GM19455 (cell line): ENCODE measurements at regions not wholly inside any gene's neighbourhood (a gene's known extent, or its start where the extent isn't known, plus 50 kb on each side); places are given as distances from the start of the nearest gene placed in this dataset.

Source experiments
- ATAC-seq: cut with Tn5 transposase; IDR thresholded peaks from one replicate; pipeline ENCODE4 v1.9.1; 2021; ENCODE audit not compliant: unreplicated experiment

DNA sequence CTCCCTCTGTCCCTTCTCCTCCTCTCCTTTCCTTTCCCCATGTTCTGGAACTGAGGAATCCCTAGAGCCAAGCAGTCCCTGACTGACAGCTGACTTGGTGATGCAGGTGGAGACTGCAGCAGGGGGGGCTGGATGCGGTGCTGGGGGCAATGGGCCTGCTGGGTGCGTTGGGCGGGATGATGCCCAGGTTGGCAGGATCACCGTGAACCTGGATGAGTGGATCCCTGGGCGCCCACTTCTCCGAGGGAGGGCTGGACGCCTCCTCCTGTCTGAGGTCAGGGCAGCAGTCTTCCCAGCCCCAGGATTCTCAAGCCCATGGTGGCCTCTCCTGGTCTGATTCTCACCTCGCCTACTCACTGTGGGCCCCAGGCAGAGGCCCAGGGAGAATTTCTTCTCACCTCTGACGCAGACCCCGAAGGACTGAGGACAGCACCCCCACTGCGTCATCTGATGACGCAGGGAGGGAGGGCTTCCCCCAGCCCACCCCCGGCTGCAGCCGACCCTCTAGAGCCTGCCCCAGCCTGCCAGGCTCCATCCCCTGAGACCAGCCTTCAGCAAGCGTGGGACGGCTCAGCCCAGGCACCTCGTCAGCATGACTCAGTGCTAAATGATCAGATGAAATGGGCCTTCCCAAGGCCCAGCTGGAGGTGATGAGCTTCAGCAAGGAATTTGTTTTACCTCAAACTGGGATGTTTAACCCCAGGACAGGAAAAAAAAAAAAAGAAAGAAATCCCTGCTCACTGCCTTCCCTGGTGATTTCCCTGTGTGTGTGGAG is 188.0 kb upstream of the TNRC6C start:
- no peak for ATAC-seq

DNA sequence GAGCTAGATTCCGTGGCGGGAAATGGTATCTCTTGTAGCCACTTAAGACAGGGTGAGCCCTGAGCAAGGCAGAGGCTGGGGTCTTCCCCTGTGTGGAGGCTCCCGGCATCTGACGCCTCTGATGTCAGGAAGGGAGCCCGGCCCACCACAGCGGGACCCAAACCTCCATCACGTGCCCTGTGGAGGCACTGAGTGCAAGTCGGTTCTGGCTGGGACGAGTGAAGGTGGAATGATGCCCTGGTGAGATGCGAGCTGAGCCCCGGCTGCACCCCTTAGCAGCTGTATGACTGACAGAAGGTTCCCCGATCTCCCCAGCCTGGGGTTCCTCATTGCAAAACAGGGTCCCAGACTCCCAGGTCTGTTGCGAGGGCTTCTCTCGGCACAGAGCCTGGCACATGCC is 187.4 kb upstream of the TNRC6C start:
- no peak for ATAC-seq

GRCh38 chr17:77771587-77771986 is 186.9 kb upstream of the TNRC6C start:
- ATAC-seq = no peak

- ATAC-seq = no peak
These were observed 186.5 kb upstream of the TNRC6C start for GRCh38 chr17:77771998-77772397.

DNA sequence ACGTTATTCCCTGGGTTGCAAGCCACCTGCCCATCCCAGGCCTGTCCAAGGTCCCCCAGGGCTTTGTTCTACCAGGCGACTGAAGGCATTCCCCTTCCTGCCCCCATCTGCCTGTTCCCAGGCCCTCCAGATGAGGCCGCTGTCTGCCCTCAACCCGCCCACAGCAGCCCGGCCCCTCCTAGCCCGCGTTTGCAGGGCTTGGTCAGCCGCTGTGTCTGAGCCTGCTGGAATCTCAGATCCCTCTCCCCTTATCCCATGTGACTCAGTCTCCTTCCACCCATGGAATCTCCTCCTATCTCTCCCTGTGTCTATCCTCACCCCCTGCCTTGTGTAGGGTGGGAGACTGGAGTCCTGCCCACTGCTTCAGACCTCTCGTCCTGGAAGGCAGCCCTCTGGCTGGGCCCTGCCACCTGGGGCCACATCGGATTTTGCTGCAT is 186.0 kb upstream of the TNRC6C start:
- no peak for ATAC-seq

DNA sequence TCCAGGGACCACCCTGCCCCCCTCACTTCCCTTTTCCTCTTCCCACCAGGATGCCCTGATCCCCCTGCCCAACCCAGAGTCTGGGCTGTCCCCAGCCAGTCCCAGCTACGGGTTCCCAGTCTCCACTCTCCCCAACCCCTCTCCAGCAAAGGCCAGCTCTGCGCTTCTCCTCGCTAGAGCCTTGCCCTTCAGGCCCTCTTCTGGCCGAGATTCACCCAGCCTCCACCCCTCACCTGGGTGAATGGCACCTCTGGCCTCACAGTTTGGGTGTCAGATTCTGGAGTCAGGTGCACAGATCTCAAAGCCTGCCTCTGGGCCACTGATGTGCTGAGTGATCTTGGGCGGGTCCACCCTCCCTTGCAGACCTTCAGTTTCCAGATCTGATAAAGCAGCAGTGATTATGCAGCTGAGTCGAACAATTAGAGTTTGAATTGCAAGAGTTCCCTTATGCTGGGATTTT is 185.6 kb upstream of the TNRC6C start:
- ATAC-seq = no peak

- ATAC-seq = no peak
These were observed 184.3 kb upstream of the TNRC6C start for GRCh38 chr17:77774182-77774581.

GRCh38 chr17:77778636-77779489 is 179.6 kb upstream of the TNRC6C start:
- ATAC-seq = no peak

DNA sequence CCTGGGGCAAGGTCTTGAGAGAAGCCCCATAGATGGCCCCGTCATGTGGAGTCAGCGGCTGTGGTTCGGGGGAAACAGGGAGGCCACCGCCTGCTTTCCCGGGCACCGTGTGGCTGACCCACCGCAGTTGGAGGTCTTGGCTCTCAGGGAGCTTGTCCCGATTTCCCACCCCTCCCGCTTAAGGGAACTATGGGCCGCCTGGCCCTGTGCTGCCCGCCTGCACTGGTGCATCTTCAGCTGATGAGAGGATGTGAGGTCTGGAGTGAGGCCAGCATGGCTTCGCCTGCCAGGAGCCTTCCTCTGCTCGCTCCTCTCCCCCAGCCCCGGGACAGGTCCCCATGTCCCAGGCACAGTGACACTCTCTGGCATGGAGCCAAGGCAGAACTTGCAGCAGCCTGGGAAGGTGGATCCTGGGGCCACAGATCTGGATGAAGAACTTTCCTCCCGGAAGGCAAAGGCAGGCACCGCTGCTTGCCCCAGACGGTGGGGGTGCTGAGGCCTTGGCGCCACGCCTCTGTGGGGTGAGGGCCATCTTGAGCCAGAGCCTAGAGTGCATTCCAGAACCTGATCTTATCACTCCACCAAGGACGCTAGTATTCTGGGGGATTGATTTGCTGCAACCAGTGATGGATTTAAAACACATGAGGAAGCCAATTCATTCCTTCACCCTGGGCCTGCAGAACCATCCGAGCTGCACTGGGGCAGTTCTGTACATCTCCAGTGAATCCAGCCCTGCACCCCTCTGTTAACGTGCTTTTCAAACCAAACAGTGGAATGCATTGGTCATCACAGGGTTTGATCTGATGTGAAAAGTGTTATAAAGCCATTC is 178.6 kb upstream of the TNRC6C start:
- ATAC-seq = no peak

- ATAC-seq = no peak
These were observed 177.0 kb upstream of the TNRC6C start for GRCh38 chr17:77781536-77781935.

DNA sequence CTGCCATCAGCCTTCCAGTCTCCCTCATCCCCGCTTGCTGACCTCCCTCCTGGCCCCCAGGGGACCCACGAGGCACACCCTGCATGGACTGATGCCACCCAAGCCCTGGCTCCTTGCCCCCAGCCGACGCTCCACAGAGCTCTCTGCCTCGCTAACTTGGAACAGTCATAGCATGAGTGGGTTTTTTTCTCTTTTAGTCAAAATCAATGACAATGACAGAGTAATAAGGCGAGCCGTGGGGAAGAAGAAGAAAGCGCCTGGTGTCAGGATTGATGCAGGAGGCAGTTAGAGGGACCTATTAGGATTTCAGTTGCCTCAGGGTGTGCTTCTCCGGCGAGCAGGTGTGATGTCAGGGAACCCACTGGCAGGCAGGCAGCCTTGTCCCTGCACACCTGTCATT is 176.3 kb upstream of the TNRC6C start:
- ATAC-seq = no peak

GRCh38 chr17:77782611-77783010 is 175.9 kb upstream of the TNRC6C start:
- ATAC-seq = no peak

GRCh38 chr17:77783991-77784820 is 174.3 kb upstream of the TNRC6C start:
- ATAC-seq = no peak

- ATAC-seq = no peak
These were observed 173.1 kb upstream of the TNRC6C start for GRCh38 chr17:77785312-77785905.

DNA sequence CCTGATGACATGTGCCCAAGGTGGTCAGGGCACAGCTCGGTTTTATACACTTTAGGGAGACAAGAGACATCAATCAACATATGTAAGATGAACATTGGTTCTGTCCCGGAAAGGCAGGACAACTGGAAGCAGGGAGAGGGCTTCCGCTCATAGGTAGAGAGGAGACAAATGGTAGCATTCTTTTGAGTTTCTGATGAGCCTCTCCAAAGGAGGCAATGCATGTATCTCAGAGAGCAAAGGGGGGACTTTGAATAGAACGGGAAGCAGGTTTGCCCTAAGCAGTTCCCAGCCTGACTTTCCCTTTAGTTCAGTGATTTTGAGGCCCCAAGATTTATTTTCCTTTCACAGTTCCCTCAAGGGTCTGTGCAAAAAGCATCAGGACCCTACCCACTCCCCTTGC is 172.4 kb upstream of the TNRC6C start:
- no peak for ATAC-seq

DNA sequence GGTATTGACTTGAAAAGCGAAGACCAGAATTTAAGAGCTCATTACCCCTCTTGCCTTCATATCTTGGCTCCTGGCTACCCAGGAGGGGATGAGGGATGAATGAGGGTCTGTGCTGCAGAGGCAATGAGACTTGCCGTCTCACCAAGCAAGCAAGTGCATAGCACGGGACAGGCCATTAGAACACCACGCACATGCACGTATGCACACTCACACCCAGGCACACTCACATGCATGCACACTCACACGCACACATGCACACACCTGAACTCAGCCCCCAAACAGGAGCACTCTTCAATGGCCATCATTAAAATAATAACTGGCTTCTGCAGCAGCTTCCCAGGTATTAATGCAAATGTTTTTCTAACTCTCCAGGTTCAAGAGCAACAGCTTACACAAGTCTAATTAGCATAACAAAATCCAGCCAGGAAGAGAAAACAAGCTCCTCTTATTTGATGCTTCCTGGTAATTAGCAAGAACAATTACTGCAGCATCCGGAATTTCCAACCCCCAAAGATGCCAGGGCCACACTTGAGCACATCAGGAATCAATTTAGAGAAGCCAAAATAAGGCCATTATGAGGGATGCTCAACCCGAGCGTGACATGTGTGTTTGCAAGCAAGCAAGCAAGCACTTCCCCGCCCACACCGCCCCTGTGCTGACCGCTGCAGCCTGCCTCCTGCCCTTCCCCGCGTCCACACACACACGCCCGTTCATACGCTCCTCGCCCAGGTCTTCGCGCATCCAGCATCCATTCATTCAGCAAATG is 171.6 kb upstream of the TNRC6C start:
- no peak for ATAC-seq

GRCh38 chr17:77790143-77790829 is 168.2 kb upstream of the TNRC6C start:
- ATAC-seq = no peak

- ATAC-seq = no peak
These were observed 165.9 kb upstream of the TNRC6C start for GRCh38 chr17:77792626-77793025.
